OCI-LY7 (cell line): ENCODE measurements at regions not wholly inside any gene's neighbourhood (a gene's known extent, or its start where the extent isn't known, plus 50 kb on each side); places are given as distances from the start of the nearest gene placed in this dataset.

Experiments used
- BruUV-seq: library from RNA; stranded (reverse); fragments of 400-500 nt; replicated peaks from 2 replicates; lab custom pipeline; 2021; lab: Mats Ljungman, UMichigan
- CTCF ChIA-PET: fragments of 300-600 bp; sonication (Branson Sonifier 250); formaldehyde crosslinking; loops from one replicate; lab custom pipeline; 2022; ENCODE audit warnings: antibody characterized with exemption; ENCODE audit not compliant: unreplicated experiment; lab: Charles Lee
- POLR2A ChIA-PET: fragments of 300-600 bp; sonication (Branson Sonifier 250); formaldehyde crosslinking; loops from one replicate; lab custom pipeline; 2022; ENCODE audit warnings: antibody characterized with exemption; lab: Charles Lee
- DNase-seq: peaks from one replicate; pipeline ENCODE4 v3.0.0-alpha.2; 2015; ENCODE audit warnings: low spot score
- H2AFZ ChIP-seq: fragments of 200-600 bp; sonication (generic), shearing (Covaris generic); 2 replicates; pipeline ENCODE4 v1.6.1; 2014; ENCODE audit warnings: mild to moderate bottlenecking, antibody characterized with exemption, low read length, moderate library complexity
- H3K27ac ChIP-seq: fragments of 200-600 bp; sonication (generic); 2 replicates; pipeline ENCODE4 v1.5.1; 2014; ENCODE audit warnings: mixed run types, low read depth, mild to moderate bottlenecking, moderate library complexity, low read length, inconsistent platforms; ENCODE audit not compliant: poor library complexity, severe bottlenecking
- H3K36me3 ChIP-seq: fragments of 200-600 bp; sonication (generic); 2 replicates; pipeline ENCODE4 v1.6.1; 2014; ENCODE audit warnings: mild to moderate bottlenecking, antibody characterized with exemption, low read length, moderate library complexity, mixed read lengths; ENCODE audit not compliant: insufficient read depth
- H3K4me1 ChIP-seq: fragments of 200-600 bp; sonication (generic); 2 replicates; pipeline ENCODE4 v1.5.1; 2014; ENCODE audit warnings: mild to moderate bottlenecking, low read length; ENCODE audit not compliant: insufficient read depth, poor library complexity, severe bottlenecking
- H3K4me2 ChIP-seq: fragments of 200-600 bp; sonication (generic); 2 replicates; pipeline ENCODE4 v1.6.1; 2014; ENCODE audit warnings: mild to moderate bottlenecking, low read length
- H3K4me3 ChIP-seq: fragments of 200-600 bp; sonication (generic); 2 replicates; pipeline ENCODE4 v1.5.1; 2014; ENCODE audit warnings: mild to moderate bottlenecking, low read depth, low read length; ENCODE audit not compliant: poor library complexity, severe bottlenecking
- H3K79me2 ChIP-seq: fragments of 200-600 bp; sonication (generic); 2 replicates; pipeline ENCODE4 v1.6.1; 2016; ENCODE audit warnings: low read depth, mild to moderate bottlenecking, low read length, moderate library complexity, mixed read lengths; ENCODE audit not compliant: insufficient read depth
- H3K9me2 ChIP-seq: fragments of 200-600 bp; sonication (generic); 2 replicates; pipeline ENCODE4 v1.6.1; 2016; ENCODE audit warnings: mild to moderate bottlenecking, low read length, mixed read lengths; ENCODE audit not compliant: insufficient read depth
- H3K9me3 ChIP-seq: fragments of 200-600 bp; sonication (generic); 2 replicates; pipeline ENCODE4 v1.6.1; 2014; ENCODE audit warnings: mild to moderate bottlenecking, mixed run types, low read length, mixed read lengths
- H4K20me1 ChIP-seq: fragments of 200-600 bp; sonication (generic); 2 replicates; pipeline ENCODE4 v1.6.1; 2014; ENCODE audit warnings: mild to moderate bottlenecking, antibody characterized with exemption, low read length, moderate library complexity, mixed read lengths; ENCODE audit not compliant: insufficient read depth
- CTCF ChIP-seq: fragments of 200-600 bp; sonication (generic); conservative IDR thresholded peaks from 2 replicates; pipeline ENCODE4 v1.5.1; 2014; ENCODE audit warnings: mild to moderate bottlenecking, antibody characterized with exemption, low read length, moderate library complexity, mixed read lengths
- EZH2phosphoT487 ChIP-seq: fragments of 200-600 bp; sonication (generic); IDR thresholded peaks from 2 replicates; pipeline ENCODE4 v1.6.1; 2018; ENCODE audit warnings: low read depth, borderline replicate concordance, mild to moderate bottlenecking, mixed run types, antibody characterized with exemption, low read length, moderate library complexity, mixed read lengths
- intact Hi-C: fragments of 100-400 bp; cut with micrococcal nuclease; formaldehyde crosslinking; loops from one replicate; pipeline ENCODE4 v1.10.0; 2022; ENCODE audit not compliant: unreplicated experiment

GRCh38 chr3:3632449-3632848, 166.8 kb upstream of the LRRN1 start:
- no peak overlapping the region for H3K27ac ChIP-seq
- TF ChIP-seq CTCF (no peak), EZH2phosphoT487 (no peak)
- no peak overlapping the region for H3K4me3 ChIP-seq
- no peak for DNase-seq
- no peaks in the 10 kb centered on the region for H3K9me2 ChIP-seq
- H3K9me3 ChIP-seq, result no peaks in the 10 kb centered on the region
- H3K4me1 ChIP-seq, result no peaks in the 10 kb centered on the region
- CTCF ChIA-PET, result no interaction called here
- no TSS peak for BruUV-seq
- H4K20me1 ChIP-seq, result no peaks in the 10 kb centered on the region
- POLR2A ChIA-PET, result interaction anchor here (1.2 kb wide), 1 partner anchor 18 kb away, joined by 4 read pairs; no protein-coding TSS in a partner anchor
- intact Hi-C loops, result no loop called here
- no peaks in the 10 kb centered on the region for H3K36me3 ChIP-seq
- H3K79me2 ChIP-seq, result no peaks in the 10 kb centered on the region
- no peak overlapping the region for H2AFZ ChIP-seq
- no peak overlapping the region for H3K4me2 ChIP-seq

- POLR2A ChIA-PET, result interaction anchor here (0.6 to 1.2 kb wide), 3 partner anchors 10 to 20 kb away, joined by 3 to 4 read pairs (median 4); no protein-coding TSS in a partner anchor
- H3K36me3 ChIP-seq, result no peaks in the 10 kb centered on the region
- H3K9me3 ChIP-seq, result no peaks in the 10 kb centered on the region
- DNase-seq, result no peak
- intact Hi-C loops, result no loop called here
- CTCF ChIA-PET, result no interaction called here
- H3K9me2 ChIP-seq, result no peaks in the 10 kb centered on the region
- no peaks in the 10 kb centered on the region for H3K4me1 ChIP-seq
- H3K27ac ChIP-seq, result no peak overlapping the region
- BruUV-seq, result no TSS peak
- H3K4me3 ChIP-seq, result no peak overlapping the region
- TF ChIP-seq EZH2phosphoT487 (no peak), CTCF (no peak)
- no peaks in the 10 kb centered on the region for H3K79me2 ChIP-seq
- H2AFZ ChIP-seq, result no peak overlapping the region
- H3K4me2 ChIP-seq, result no peak overlapping the region
- H4K20me1 ChIP-seq, result no peaks in the 10 kb centered on the region
Measured at GRCh38 chr3:3631114-3631513, 168.1 kb upstream of the LRRN1 start.

- TF ChIP-seq EZH2phosphoT487 (no peak), CTCF (no peak)
- intact Hi-C loops, result no loop called here
- H3K9me3 ChIP-seq, result no peaks in the 10 kb centered on the region
- no peak overlapping the region for H3K27ac ChIP-seq
- H3K4me2 ChIP-seq, result no peak overlapping the region
- H2AFZ ChIP-seq, result no peak overlapping the region
- H3K4me1 ChIP-seq, result no peaks in the 10 kb centered on the region
- no peaks in the 10 kb centered on the region for H3K36me3 ChIP-seq
- no peak for DNase-seq
- CTCF ChIA-PET, result no interaction called here
- H3K79me2 ChIP-seq, result no peaks in the 10 kb centered on the region
- POLR2A ChIA-PET, result no interaction called here
- no peaks in the 10 kb centered on the region for H4K20me1 ChIP-seq
- no peak overlapping the region for H3K4me3 ChIP-seq
- no peaks in the 10 kb centered on the region for H3K9me2 ChIP-seq
- BruUV-seq, result no TSS peak
Measured at GRCh38 chr3:3629911-3630310, 169.3 kb upstream of the LRRN1 start.
